OCI-LY7 (cell line): ENCODE measurements at regions not wholly inside any gene's neighbourhood (a gene's known extent, or its start where the extent isn't known, plus 50 kb on each side); places are given as distances from the start of the nearest gene placed in this dataset.
"Not testable (repeated sequence)": the region's sequence is repeated elsewhere in the genome, so short reads cannot be mapped to it uniquely, and the experiment has no call there.

Source experiments
- BruUV-seq: library from RNA; stranded (reverse); fragments of 400-500 nt; replicated peaks from 2 replicates; lab custom pipeline; 2021; lab: Mats Ljungman, UMichigan
- CTCF ChIA-PET: fragments of 300-600 bp; sonication (Branson Sonifier 250); formaldehyde crosslinking; loops from one replicate; lab custom pipeline; 2022; ENCODE audit warnings: antibody characterized with exemption; ENCODE audit not compliant: unreplicated experiment; lab: Charles Lee
- POLR2A ChIA-PET: fragments of 300-600 bp; sonication (Branson Sonifier 250); formaldehyde crosslinking; loops from one replicate; lab custom pipeline; 2022; ENCODE audit warnings: antibody characterized with exemption; lab: Charles Lee
- DNase-seq: peaks from one replicate; pipeline ENCODE4 v3.0.0-alpha.2; 2015; ENCODE audit warnings: low spot score
- H2AFZ ChIP-seq: fragments of 200-600 bp; sonication (generic), shearing (Covaris generic); 2 replicates; pipeline ENCODE4 v1.6.1; 2014; ENCODE audit warnings: mild to moderate bottlenecking, antibody characterized with exemption, low read length, moderate library complexity
- H3K27ac ChIP-seq: fragments of 200-600 bp; sonication (generic); 2 replicates; pipeline ENCODE4 v1.5.1; 2014; ENCODE audit warnings: mixed run types, low read depth, mild to moderate bottlenecking, moderate library complexity, low read length, inconsistent platforms; ENCODE audit not compliant: poor library complexity, severe bottlenecking
- H3K36me3 ChIP-seq: fragments of 200-600 bp; sonication (generic); 2 replicates; pipeline ENCODE4 v1.6.1; 2014; ENCODE audit warnings: mild to moderate bottlenecking, antibody characterized with exemption, low read length, moderate library complexity, mixed read lengths; ENCODE audit not compliant: insufficient read depth
- H3K4me1 ChIP-seq: fragments of 200-600 bp; sonication (generic); 2 replicates; pipeline ENCODE4 v1.5.1; 2014; ENCODE audit warnings: mild to moderate bottlenecking, low read length; ENCODE audit not compliant: insufficient read depth, poor library complexity, severe bottlenecking
- H3K4me2 ChIP-seq: fragments of 200-600 bp; sonication (generic); 2 replicates; pipeline ENCODE4 v1.6.1; 2014; ENCODE audit warnings: mild to moderate bottlenecking, low read length
- H3K4me3 ChIP-seq: fragments of 200-600 bp; sonication (generic); 2 replicates; pipeline ENCODE4 v1.5.1; 2014; ENCODE audit warnings: mild to moderate bottlenecking, low read depth, low read length; ENCODE audit not compliant: poor library complexity, severe bottlenecking
- H3K79me2 ChIP-seq: fragments of 200-600 bp; sonication (generic); 2 replicates; pipeline ENCODE4 v1.6.1; 2016; ENCODE audit warnings: low read depth, mild to moderate bottlenecking, low read length, moderate library complexity, mixed read lengths; ENCODE audit not compliant: insufficient read depth
- H3K9me2 ChIP-seq: fragments of 200-600 bp; sonication (generic); 2 replicates; pipeline ENCODE4 v1.6.1; 2016; ENCODE audit warnings: mild to moderate bottlenecking, low read length, mixed read lengths; ENCODE audit not compliant: insufficient read depth
- H3K9me3 ChIP-seq: fragments of 200-600 bp; sonication (generic); 2 replicates; pipeline ENCODE4 v1.6.1; 2014; ENCODE audit warnings: mild to moderate bottlenecking, mixed run types, low read length, mixed read lengths
- H4K20me1 ChIP-seq: fragments of 200-600 bp; sonication (generic); 2 replicates; pipeline ENCODE4 v1.6.1; 2014; ENCODE audit warnings: mild to moderate bottlenecking, antibody characterized with exemption, low read length, moderate library complexity, mixed read lengths; ENCODE audit not compliant: insufficient read depth
- EZH2phosphoT487 ChIP-seq: fragments of 200-600 bp; sonication (generic); IDR thresholded peaks from 2 replicates; pipeline ENCODE4 v1.6.1; 2018; ENCODE audit warnings: low read depth, borderline replicate concordance, mild to moderate bottlenecking, mixed run types, antibody characterized with exemption, low read length, moderate library complexity, mixed read lengths
- intact Hi-C: fragments of 100-400 bp; cut with micrococcal nuclease; formaldehyde crosslinking; loops from one replicate; pipeline ENCODE4 v1.10.0; 2022; ENCODE audit not compliant: unreplicated experiment
- TF ChIP-seq, protein P1 (sequence below): fragments of 200-600 bp; sonication (generic); conservative IDR thresholded peaks from 2 replicates; pipeline ENCODE4 v1.5.1; 2014; ENCODE audit warnings: mild to moderate bottlenecking, antibody characterized with exemption, low read length, moderate library complexity, mixed read lengths

GRCh38 chr11:29616611-29617010 lies 400.2 kb downstream of the KCNA4 start:
- no peaks in the 10 kb centered on the region for H3K9me3 ChIP-seq
- no peak overlapping the region for H2AFZ ChIP-seq
- no peak for DNase-seq
- TF ChIP-seq EZH2phosphoT487, result no peak
- TF ChIP-seq, protein P1, sequence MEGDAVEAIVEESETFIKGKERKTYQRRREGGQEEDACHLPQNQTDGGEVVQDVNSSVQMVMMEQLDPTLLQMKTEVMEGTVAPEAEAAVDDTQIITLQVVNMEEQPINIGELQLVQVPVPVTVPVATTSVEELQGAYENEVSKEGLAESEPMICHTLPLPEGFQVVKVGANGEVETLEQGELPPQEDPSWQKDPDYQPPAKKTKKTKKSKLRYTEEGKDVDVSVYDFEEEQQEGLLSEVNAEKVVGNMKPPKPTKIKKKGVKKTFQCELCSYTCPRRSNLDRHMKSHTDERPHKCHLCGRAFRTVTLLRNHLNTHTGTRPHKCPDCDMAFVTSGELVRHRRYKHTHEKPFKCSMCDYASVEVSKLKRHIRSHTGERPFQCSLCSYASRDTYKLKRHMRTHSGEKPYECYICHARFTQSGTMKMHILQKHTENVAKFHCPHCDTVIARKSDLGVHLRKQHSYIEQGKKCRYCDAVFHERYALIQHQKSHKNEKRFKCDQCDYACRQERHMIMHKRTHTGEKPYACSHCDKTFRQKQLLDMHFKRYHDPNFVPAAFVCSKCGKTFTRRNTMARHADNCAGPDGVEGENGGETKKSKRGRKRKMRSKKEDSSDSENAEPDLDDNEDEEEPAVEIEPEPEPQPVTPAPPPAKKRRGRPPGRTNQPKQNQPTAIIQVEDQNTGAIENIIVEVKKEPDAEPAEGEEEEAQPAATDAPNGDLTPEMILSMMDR, result no peak
- H3K79me2 ChIP-seq, result no peaks in the 10 kb centered on the region
- intact Hi-C loops, result no loop called here
- no peak overlapping the region for H3K4me3 ChIP-seq
- CTCF ChIA-PET, result no interaction called here
- no peak overlapping the region for H3K27ac ChIP-seq
- no peaks in the 10 kb centered on the region for H3K9me2 ChIP-seq
- BruUV-seq, result no TSS peak
- POLR2A ChIA-PET, result no interaction called here
- H4K20me1 ChIP-seq, result no peaks in the 10 kb centered on the region
- H3K4me1 ChIP-seq, result no peaks in the 10 kb centered on the region
- no peaks in the 10 kb centered on the region for H3K36me3 ChIP-seq
- H3K4me2 ChIP-seq, result no peak overlapping the region

DNA sequence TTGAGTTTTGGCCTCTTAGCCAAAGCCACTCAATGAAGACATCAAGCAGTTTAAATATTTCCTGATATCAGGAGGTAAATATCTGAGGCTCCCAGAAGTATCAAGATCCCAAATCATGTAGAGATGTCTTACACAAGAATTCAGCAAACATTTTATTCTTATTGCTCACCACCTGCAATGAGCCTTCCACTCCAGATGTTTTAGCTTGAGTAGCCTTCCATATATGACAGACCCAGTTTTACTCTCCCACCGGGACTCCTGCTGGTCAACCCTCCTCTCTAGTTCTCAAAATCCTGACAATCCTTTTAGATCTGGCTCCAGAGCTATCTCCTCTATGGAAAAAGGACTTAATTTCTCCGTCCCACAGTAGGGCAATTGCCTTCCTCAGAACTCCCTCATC lies 404.4 kb downstream of the KCNA4 start:
- ChIA-PET POLR2A (interaction anchor here (0.6 kb wide), 1 partner anchor 8 kb away, joined by 3 read pairs; no protein-coding TSS in a partner anchor), CTCF (no interaction called here)

DNA sequence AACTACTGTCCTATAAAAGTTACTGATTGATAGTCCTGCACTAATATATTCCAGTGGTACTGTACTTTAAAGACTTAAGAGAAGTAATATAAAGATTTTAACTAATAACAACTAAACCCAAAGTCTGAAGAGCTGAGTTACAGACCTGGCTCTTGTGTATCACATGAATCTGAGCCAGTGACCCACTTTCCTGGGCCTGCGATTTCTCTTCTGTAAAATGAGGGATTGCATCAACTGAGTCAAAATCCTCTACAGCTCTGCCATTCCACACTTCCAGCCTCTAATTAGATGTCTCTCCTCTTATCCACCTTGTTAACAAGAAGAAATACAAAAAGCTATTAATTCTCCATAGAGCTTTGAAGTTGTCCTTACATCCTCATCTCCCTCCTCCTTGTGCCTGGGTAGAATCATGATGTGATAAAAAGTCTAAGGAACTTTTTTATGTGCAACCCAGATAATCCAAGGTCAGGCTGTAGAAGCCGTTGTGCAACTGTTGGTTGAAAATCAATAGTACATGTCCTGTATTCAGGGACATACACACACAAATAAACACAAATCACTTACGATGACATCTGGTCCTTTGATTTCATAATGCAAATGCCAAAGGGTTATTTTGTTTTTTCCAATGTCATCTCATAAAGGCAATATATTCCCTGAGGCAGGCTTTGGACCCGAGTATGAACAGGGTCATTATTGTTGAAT lies 410.3 kb downstream of the KCNA4 start:
- Histone ChIP-seq H3K4me3 (no peak overlapping the region), H3K4me2 (no peak overlapping the region), H3K27ac (no peak overlapping the region), H4K20me1 (no peaks in the 10 kb centered on the region), H3K36me3 (no peaks in the 10 kb centered on the region), H3K4me1 (no peaks in the 10 kb centered on the region), H3K9me3 (no peaks in the 10 kb centered on the region), H3K9me2 (no peaks in the 10 kb centered on the region), H2AFZ (no peak overlapping the region), H3K79me2 (no peaks in the 10 kb centered on the region)
- CTCF ChIA-PET, result no interaction called here
- DNase-seq, result no peak
- no peak for TF ChIP-seq EZH2phosphoT487
- TF ChIP-seq, protein P1, result no peak
- intact Hi-C loops, result no loop called here
- no TSS peak for BruUV-seq
- POLR2A ChIA-PET, result no interaction called here

More for the DNA sequence above, 404.4 kb downstream of the KCNA4 start:
- H4K20me1 ChIP-seq, result no peaks in the 10 kb centered on the region
- no peak for DNase-seq
- H3K36me3 ChIP-seq, result no peaks in the 10 kb centered on the region
- intact Hi-C loops, result no loop called here
- no peak overlapping the region for H3K4me2 ChIP-seq
- TF ChIP-seq EZH2phosphoT487, result no peak
- TF ChIP-seq, protein P1, result no peak
- H3K4me1 ChIP-seq, result no peaks in the 10 kb centered on the region
- H2AFZ ChIP-seq, result no peak overlapping the region
- no peaks in the 10 kb centered on the region for H3K79me2 ChIP-seq
- no peaks in the 10 kb centered on the region for H3K9me2 ChIP-seq
- no peak overlapping the region for H3K27ac ChIP-seq
- no peak overlapping the region for H3K4me3 ChIP-seq
- H3K9me3 ChIP-seq, result no peaks in the 10 kb centered on the region
- BruUV-seq, result no TSS peak

DNA sequence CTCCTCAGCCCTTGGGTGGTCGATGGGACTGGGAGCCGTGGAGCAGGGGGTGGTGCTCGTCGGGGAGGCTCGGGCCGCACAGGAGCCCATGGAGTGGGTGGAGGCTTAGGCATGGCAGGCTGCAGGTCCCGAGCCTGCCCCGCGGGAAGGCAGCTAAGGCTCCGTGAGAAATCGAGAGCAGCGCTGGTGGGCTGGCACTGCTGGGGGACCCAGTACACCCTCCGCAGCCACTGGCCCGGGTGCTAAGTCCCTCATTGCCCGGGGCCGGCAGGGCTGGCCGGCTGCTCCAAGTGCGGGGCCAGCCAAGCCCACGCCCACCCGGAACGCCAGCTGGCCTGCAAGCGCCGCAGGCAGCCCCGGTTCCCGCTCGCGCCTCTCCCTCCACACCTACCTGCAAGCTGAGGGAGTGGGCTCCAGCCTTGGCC lies 416.7 kb downstream of the KCNA4 start:
- DNase-seq, H3K27ac ChIP-seq, intact Hi-C loops, H4K20me1 ChIP-seq, POLR2A ChIA-PET, H3K4me1 ChIP-seq, H3K9me3 ChIP-seq, H3K4me2 ChIP-seq, CTCF ChIA-PET, H2AFZ ChIP-seq, H3K9me2 ChIP-seq, H3K79me2 ChIP-seq, H3K4me3 ChIP-seq, H3K36me3 ChIP-seq, BruUV-seq: not testable (repeated sequence)
